A673 (cell line): ENCODE measurements at regions not wholly inside any gene's neighbourhood (a gene's known extent, or its start where the extent isn't known, plus 50 kb on each side); places are given as distances from the start of the nearest gene placed in this dataset.

ENCODE experiments used
- BruUV-seq: library from RNA; stranded (reverse); fragments of 400-500 nt; replicated peaks from 2 replicates; lab custom pipeline; 2021; lab: Mats Ljungman, UMichigan
- CTCF ChIA-PET: fragments of 300-600 bp; sonication (Branson Sonifier 250); formaldehyde crosslinking; loops from one replicate; lab custom pipeline; 2022; ENCODE audit warnings: antibody characterized with exemption; lab: Charles Lee
- POLR2A ChIA-PET: fragments of 300-600 bp; sonication (Branson Sonifier 250); formaldehyde crosslinking; loops from one replicate; lab custom pipeline; 2022; ENCODE audit warnings: antibody characterized with exemption; ENCODE audit not compliant: low non-redundant PET; lab: Charles Lee
- DNase-seq: peaks from one replicate; pipeline ENCODE4 v3.0.0-alpha.2; 2015; ENCODE audit warnings: low spot score
- H3K27ac ChIP-seq: fragments of 200-600 bp; sonication (generic); 2 replicates; pipeline ENCODE4 v1.5.1; 2016; ENCODE audit warnings: mixed run types, low read depth, mild to moderate bottlenecking, mixed read lengths, antibody characterized with exemption, low read length; ENCODE audit not compliant: poor library complexity, severe bottlenecking
- H3K27me3 ChIP-seq: fragments of 200-600 bp; sonication (generic); replicated peaks from 2 replicates; pipeline ENCODE4 v1.6.1; 2017; ENCODE audit warnings: mixed run types, low read depth, mild to moderate bottlenecking, mixed read lengths, antibody characterized with exemption, low read length; ENCODE audit not compliant: insufficient read depth, poor library complexity
- H3K36me3 ChIP-seq: fragments of 200-600 bp; sonication (generic); 2 replicates; pipeline ENCODE4 v1.6.1; 2016; ENCODE audit warnings: mixed run types, mild to moderate bottlenecking, mixed read lengths, antibody characterized with exemption, low read length; ENCODE audit not compliant: insufficient read depth, poor library complexity, severe bottlenecking
- H3K4me1 ChIP-seq: fragments of 200-600 bp; sonication (generic); 2 replicates; pipeline ENCODE4 v1.6.1; 2017; ENCODE audit warnings: mixed run types, mild to moderate bottlenecking, mixed read lengths, antibody characterized with exemption, low read length; ENCODE audit not compliant: insufficient read depth, poor library complexity, severe bottlenecking
- H3K4me3 ChIP-seq: fragments of 200-600 bp; sonication (generic); 2 replicates; pipeline ENCODE4 v1.5.1; 2016; ENCODE audit warnings: low read depth, mixed run types, mild to moderate bottlenecking, mixed read lengths, low read length; ENCODE audit not compliant: poor library complexity, severe bottlenecking
- H3K9me3 ChIP-seq: fragments of 200-600 bp; sonication (generic); 2 replicates; pipeline ENCODE4 v1.6.1; 2016; ENCODE audit warnings: mixed run types, low read depth, mild to moderate bottlenecking, mixed read lengths, antibody characterized with exemption, low read length; ENCODE audit not compliant: poor library complexity, severe bottlenecking
- EZH2 ChIP-seq: fragments of 200-600 bp; sonication (generic); IDR thresholded peaks from 2 replicates; pipeline ENCODE4 v1.6.1; 2017; ENCODE audit warnings: borderline replicate concordance, low read depth, mild to moderate bottlenecking, mixed read lengths, antibody characterized with exemption, low read length; ENCODE audit not compliant: poor library complexity, severe bottlenecking
- intact Hi-C: fragments of 100-400 bp; cut with micrococcal nuclease; formaldehyde crosslinking; loops from one replicate; pipeline ENCODE4 v1.10.0; 2022; ENCODE audit not compliant: unreplicated experiment
- TF ChIP-seq, protein P1 (sequence below): fragments of 300-800, 200-600 bp; sonication (generic); conservative IDR thresholded peaks from 2 replicates; pipeline ENCODE4 v1.5.1; 2017; ENCODE audit warnings: low read depth, mild to moderate bottlenecking, antibody characterized with exemption, low read length, moderate library complexity, mixed read lengths

DNA sequence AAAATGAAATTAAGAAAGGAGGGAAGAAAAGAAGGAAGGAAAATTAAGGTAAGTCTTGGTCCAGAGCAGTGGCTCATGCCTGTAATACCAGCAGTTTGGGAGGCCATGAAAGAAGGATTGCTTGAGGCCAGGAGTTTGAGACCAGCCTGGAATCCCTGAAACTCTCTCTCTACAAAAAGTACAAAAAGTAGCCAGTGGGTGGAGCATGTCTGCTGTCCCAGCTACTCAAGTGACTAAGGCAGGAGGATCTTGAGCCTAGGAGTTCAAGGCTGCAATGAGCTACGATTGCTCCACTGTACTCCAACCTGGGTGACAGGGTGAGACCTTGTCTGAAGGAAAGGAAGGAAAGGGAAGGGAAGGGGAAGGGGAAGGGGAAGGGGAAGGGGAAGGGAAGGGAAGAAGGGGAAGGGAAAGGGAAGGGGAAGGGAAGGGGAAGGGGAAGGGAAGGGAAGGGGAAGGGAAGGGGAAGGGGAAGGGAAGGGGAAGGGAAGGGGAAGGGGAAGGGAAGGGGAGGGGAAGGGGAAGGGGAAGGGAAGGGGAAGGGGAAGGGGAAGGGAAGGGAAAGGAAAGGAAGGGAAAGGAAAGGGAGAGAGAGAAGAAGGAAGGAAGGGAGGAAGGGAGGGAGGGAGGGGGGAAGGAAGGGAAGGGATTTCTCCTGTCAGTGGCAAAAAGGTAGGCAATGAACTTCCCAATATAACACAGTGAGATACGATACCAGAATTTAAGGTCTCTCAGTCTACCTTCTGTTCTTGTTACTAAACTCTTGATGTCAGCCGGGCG, 412.8 kb downstream of the CMPK2 start:
- no peaks in the 10 kb centered on the region for H3K9me3 ChIP-seq
- H3K27me3 ChIP-seq, result no peaks in the 10 kb centered on the region
- no TSS peak for BruUV-seq
- ChIA-PET CTCF (no interaction called here), POLR2A (no interaction called here)
- no peak overlapping the region for H3K4me3 ChIP-seq
- no peak overlapping the region for H3K27ac ChIP-seq
- peak; percentile 71 for DNase-seq
- TF ChIP-seq, protein P1, sequence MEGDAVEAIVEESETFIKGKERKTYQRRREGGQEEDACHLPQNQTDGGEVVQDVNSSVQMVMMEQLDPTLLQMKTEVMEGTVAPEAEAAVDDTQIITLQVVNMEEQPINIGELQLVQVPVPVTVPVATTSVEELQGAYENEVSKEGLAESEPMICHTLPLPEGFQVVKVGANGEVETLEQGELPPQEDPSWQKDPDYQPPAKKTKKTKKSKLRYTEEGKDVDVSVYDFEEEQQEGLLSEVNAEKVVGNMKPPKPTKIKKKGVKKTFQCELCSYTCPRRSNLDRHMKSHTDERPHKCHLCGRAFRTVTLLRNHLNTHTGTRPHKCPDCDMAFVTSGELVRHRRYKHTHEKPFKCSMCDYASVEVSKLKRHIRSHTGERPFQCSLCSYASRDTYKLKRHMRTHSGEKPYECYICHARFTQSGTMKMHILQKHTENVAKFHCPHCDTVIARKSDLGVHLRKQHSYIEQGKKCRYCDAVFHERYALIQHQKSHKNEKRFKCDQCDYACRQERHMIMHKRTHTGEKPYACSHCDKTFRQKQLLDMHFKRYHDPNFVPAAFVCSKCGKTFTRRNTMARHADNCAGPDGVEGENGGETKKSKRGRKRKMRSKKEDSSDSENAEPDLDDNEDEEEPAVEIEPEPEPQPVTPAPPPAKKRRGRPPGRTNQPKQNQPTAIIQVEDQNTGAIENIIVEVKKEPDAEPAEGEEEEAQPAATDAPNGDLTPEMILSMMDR, result peak; percentile 52
- TF ChIP-seq EZH2, result no peak
- intact Hi-C loops, result loop anchor here (5.0 kb wide), 1 partner anchor 319 kb away; no protein-coding TSS in a partner anchor
- H3K36me3 ChIP-seq, result no peaks in the 10 kb centered on the region
- H3K4me1 ChIP-seq, result peaks cover 8% of the 10 kb centered on the region

DNA sequence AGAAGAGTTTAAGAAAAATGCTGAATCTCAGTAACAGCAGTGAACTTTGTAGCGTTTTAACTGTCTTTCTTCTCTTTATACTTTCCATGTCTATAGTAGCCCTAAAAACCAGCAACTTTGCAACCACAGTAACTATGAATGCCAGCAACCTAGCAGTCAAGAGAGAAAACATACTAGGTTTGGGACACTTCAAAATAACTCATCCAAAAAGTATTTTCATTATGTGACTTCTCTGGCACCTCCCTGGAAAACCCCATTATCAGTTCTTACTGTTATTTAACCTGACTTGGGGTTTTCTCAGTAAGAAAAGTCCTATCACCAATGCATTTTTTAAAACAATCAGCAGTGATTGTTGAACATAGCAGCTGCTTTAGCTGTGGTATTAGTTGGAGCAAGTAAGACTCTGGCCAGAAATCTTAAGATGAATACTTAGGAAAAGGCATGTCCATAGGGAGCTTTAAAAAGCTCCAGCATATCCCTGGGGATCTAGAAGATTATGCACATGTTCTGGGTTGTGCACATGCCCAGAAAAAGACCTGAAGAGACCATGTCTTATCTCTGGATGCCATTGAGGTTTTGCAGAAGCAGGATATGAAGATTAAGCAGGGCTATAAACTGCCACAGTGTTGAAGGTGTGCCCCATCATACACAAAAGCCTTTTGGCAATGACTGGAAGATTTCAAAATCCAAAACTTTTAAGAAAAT, 411.3 kb downstream of the CMPK2 start:
- ChIA-PET POLR2A (no interaction called here), CTCF (no interaction called here)
- TF ChIP-seq, protein P1, result no peak
- TF ChIP-seq EZH2, result no peak
- no peaks in the 10 kb centered on the region for H3K27me3 ChIP-seq
- H3K27ac ChIP-seq, result no peak overlapping the region
- H3K36me3 ChIP-seq, result no peaks in the 10 kb centered on the region
- no peak overlapping the region for H3K4me3 ChIP-seq
- no TSS peak for BruUV-seq
- no peaks in the 10 kb centered on the region for H3K9me3 ChIP-seq
- peaks cover 8% of the 10 kb centered on the region for H3K4me1 ChIP-seq
- peak; percentile 59 for DNase-seq
- intact Hi-C loops, result loop anchor here (5.0 kb wide), 1 partner anchor 318 kb away; no protein-coding TSS in a partner anchor

DNA sequence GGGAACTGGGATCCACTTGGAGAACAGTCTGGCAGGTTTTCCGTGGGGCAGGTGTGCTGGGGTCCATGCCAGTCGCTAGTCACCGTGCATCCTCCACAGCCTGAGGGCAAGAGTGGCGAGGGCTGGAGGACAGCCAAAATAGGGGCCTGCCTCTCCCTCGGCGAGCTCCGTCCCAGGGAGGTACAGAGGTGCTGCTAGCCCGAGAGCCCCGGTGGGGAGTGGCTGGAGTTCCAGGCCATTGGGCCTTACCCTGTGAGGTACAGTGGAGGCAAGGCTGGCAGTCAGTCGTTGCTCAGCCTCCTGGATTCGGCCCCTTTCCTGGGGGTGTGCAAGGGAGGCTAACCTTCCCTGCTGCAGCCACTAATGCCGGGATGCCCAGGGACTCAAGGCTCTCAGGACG, 406.6 kb downstream of the CMPK2 start:
- Histone ChIP-seq H3K27me3 (no peaks in the 10 kb centered on the region), H3K4me1 (peaks cover 3% of the 10 kb centered on the region), H3K36me3 (no peaks in the 10 kb centered on the region), H3K27ac (no peak overlapping the region), H3K9me3 (no peaks in the 10 kb centered on the region), H3K4me3 (no peak overlapping the region)
- ChIA-PET CTCF (interaction anchor here (0.6 kb wide), 1 partner anchor 304 kb away, joined by 4 read pairs; no protein-coding TSS in a partner anchor), POLR2A (no interaction called here)
- intact Hi-C loops, result no loop called here
- TF ChIP-seq EZH2, result no peak
- TF ChIP-seq, protein P1, result no peak
- BruUV-seq, result no TSS peak
- DNase-seq, result no peak
